ENCODE measurements at regions not wholly inside any gene's neighbourhood (a gene's known extent, or its start where the extent isn't known, plus 50 kb on each side); places are given as distances from the start of the nearest gene placed in this dataset.

GRCh38 chr11:69378303-69379141 is 84.6 kb downstream of the MYEOV start:
- TF ChIP-seq CTCF (conservative IDR thresholded peaks at IDR 0.05; ENCODE audit: low read depth, low read length) (no peak), EZH2phosphoT487 (IDR thresholded peaks at IDR 0.05; ENCODE audit: borderline replicate concordance, low read length) (no peak)
